ENCODE measurements at regions not wholly inside any gene's neighbourhood (a gene's known extent, or its start where the extent isn't known, plus 50 kb on each side); places are given as distances from the start of the nearest gene placed in this dataset.

- Histone ChIP-seq H3K4me1 (replicated peaks in 1 of 4; ENCODE audit: control insufficient read depth in 3 of 4, insufficient read depth in 4 of 4, low read length in 3 of 4) (peaks cover 2 to 14% (median 9%) of the 10 kb centered on the region in 4 experiments; a peak in 6 of 7 replicates), H2AFZ (ENCODE audit: low read length) (peak overlapping the region; percentile 95), H3K23ac (ENCODE audit: insufficient read length) (no peak overlapping the region), H3K79me2 (ENCODE audit: control insufficient read depth in 1 of 2, insufficient read depth in 2 of 2, low read length in 2 of 2) (no peaks in the 10 kb centered on the region), H3K79me1 (ENCODE audit: low read depth, low read length) (no peaks in the 10 kb centered on the region), H3K4me2 (ENCODE audit: insufficient read depth in 1 of 2, low read depth in 2 of 2, low read length in 2 of 2) (peak overlapping the region; percentile 43 to 65), H3K4ac (replicated peaks; ENCODE audit: insufficient read length, low read depth, low read length) (no peak overlapping the region), H2BK12ac (ENCODE audit: low read depth, low read length) (peak overlapping the region; percentile 62), H3K14ac (ENCODE audit: insufficient read length) (no peak overlapping the region), H3K36me3 (ENCODE audit: control insufficient read depth in 2 of 4, insufficient read depth in 4 of 4, low read length in 3 of 4) (no peaks in the 10 kb centered on the region), H3K23me2 (ENCODE audit: low read depth, low read length) (no peaks in the 10 kb centered on the region), H2BK20ac (ENCODE audit: low read length) (peak overlapping the region; percentile 27; the same call in 1 of the 2 replicates), H4K8ac (ENCODE audit: extremely low read depth, insufficient read depth, low read length) (no peak overlapping the region), H3K9ac (replicated peaks in 1 of 4; ENCODE audit: extremely low read depth in 1 of 4, low read depth in 3 of 4, low read length in 3 of 4) (no peak overlapping the region), H4K5ac (ENCODE audit: insufficient read length, low read depth, low read length) (no peak overlapping the region), H4K20me1 (replicated peaks in 1 of 2; ENCODE audit: control insufficient read depth in 1 of 2, insufficient read depth in 2 of 2, low read length in 2 of 2) (no peaks in the 10 kb centered on the region), H3K4me3 (ENCODE audit: extremely low read depth in 1 of 4, insufficient read depth in 2 of 4, low read depth in 3 of 4, low read length in 4 of 4) (peak overlapping the region in 2 of 4 experiments; percentile 5 to 18; a peak in 2 of 8 replicates), H3K9me3 (ENCODE audit: insufficient read depth in 2 of 2, low read depth in 1 of 2, low read length in 1 of 2) (peaks cover 0 to 7% of the 10 kb centered on the region in 2 experiments; a peak in 1 of 4 replicates), H2BK15ac (ENCODE audit: low read length) (0 out of 2 replicates have a peak overlapping the region, but pooled peaks have one; percentile 12), H3K27ac (ENCODE audit: low read depth, low read length) (no peak overlapping the region), H2BK5ac (ENCODE audit: low read depth, low read length) (peak overlapping the region; percentile 35; the same call in 1 of the 2 replicates), H2AK5ac (ENCODE audit: low read depth, low read length) (no peak overlapping the region), H3K56ac (replicated peaks; ENCODE audit: insufficient read length, low read depth, low read length) (no peak overlapping the region), H3K18ac (ENCODE audit: extremely low read depth, low read length) (peak overlapping the region; percentile 83), H4K91ac (replicated peaks; ENCODE audit: insufficient read length, low read length) (peak overlapping the region; percentile 8), H3K27me3 (replicated peaks in 1 of 4; ENCODE audit: control insufficient read depth in 3 of 4, extremely low read depth in 1 of 4, insufficient read depth in 3 of 4, low read length in 3 of 4) (no peaks in the 10 kb centered on the region), H2BK120ac (replicated peaks; ENCODE audit: low read depth, low read length) (peak overlapping the region; percentile 57)
- FAIRE-seq (no peak), DNase-seq (ENCODE audit: low read depth in 1 of 2, low spot score in 2 of 2) (no peak)
- CTCF ChIA-PET (ENCODE audit: partially characterized antibody), result interaction anchor here (0.6 to 1.0 kb wide), 2 partner anchors 321 to 630 kb away, joined by 3 read pairs; no protein-coding TSS in a partner anchor
- TF ChIP-seq RBBP5 (IDR thresholded peaks at IDR 0.05; ENCODE audit: borderline replicate concordance, low read depth, low read length) (no peak), SIN3A (conservative IDR thresholded peaks at IDR 0.05 in 1 of 2, IDR thresholded peaks at IDR 0.05 in 1 of 2; ENCODE audit: low read depth in 1 of 2, low read length in 2 of 2) (no peak), RXRA (IDR thresholded peaks at IDR 0.05; ENCODE audit: insufficient read depth, low read depth, low read length) (no peak), POLR2AphosphoS5 (IDR thresholded peaks at IDR 0.05; ENCODE audit: low read depth, low read length) (no peak), YY1 (IDR thresholded peaks at IDR 0.05; ENCODE audit: low read depth, low read length) (no peak), GABPA (IDR thresholded peaks at IDR 0.05; ENCODE audit: borderline replicate concordance, insufficient read depth, low read length) (no peak), NANOG (IDR thresholded peaks at IDR 0.05; ENCODE audit: insufficient read depth, low read depth, low read length, poor library complexity, severe bottlenecking) (no peak), MAFK (IDR thresholded peaks at IDR 0.05; ENCODE audit: low read depth, low read length) (peak; percentile 93), FOSL1 (IDR thresholded peaks at IDR 0.05; ENCODE audit: insufficient read depth, low read depth, low read length) (no peak)
- WGBS, 2 experiments (ENCODE audit: extremely low coverage in 1 of 2, insufficient coverage in 1 of 2, insufficient read length in 1 of 2, insufficient replicate concordance in 2 of 2, low coverage in 1 of 2, low lambda C conversion rate in 2 of 2, missing lambda C conversion rate in 1 of 2), result 69% methylated on average over 13 of the region's 13 CpGs; no CpG with 5 or more reads in 1 of the 2 experiments
- POLR2A ChIA-PET (ENCODE audit: partially characterized antibody), result no interaction called here
Measured at GRCh38 chr1:220409771-220410595, 118.0 kb upstream of the MARK1 start.

Measured in H1 (cell line).